ENCODE measurements at regions not wholly inside any gene's neighbourhood (a gene's known extent, or its start where the extent isn't known, plus 50 kb on each side); places are given as distances from the start of the nearest gene placed in this dataset.

DNA sequence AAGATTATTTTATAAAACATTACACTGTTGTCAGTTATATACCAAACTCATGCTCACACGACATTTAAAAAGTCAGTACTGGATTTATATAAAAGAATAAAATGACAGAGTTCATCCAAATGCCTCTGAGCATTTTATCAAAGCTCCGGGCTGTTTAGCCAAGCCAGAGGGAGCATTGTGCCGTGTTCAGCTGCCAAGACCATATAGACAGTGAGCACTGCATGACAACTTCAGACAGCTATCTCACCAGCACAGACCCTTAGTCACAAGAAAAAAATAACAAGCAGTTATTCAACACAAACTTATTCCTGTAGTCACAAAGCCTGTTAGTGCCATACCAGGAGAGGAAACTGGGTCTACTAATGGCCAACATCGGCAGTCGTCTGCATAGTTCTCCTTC, 88.0 kb upstream of the PBX1 start:
- no peak for DNase-seq

GRCh38 chr1:164472841-164473240, 86.1 kb upstream of the PBX1 start:
- DNase-seq: no peak

GRCh38 chr1:164473544-164473943, 85.4 kb upstream of the PBX1 start:
- DNase-seq: no peak

DNA sequence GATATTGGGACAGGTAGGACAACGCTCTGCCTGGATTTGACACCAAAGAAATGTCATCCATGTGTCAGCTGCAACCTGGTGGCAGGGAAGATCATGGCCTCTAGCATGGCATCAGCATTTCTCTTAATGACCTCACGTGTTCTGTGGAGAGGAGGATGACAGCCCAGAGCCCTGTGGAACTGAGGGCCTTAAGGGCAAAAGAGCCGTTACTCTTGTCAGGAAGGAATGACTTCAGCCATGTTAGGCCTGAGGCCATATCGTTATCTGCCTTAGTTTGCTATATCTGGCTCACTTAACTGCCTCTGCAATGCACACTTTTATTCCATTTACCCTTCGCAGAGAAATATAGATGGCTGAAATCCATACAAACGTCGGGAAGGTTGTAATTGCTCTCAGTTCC, 83.2 kb upstream of the PBX1 start:
- no peak for DNase-seq

DNA sequence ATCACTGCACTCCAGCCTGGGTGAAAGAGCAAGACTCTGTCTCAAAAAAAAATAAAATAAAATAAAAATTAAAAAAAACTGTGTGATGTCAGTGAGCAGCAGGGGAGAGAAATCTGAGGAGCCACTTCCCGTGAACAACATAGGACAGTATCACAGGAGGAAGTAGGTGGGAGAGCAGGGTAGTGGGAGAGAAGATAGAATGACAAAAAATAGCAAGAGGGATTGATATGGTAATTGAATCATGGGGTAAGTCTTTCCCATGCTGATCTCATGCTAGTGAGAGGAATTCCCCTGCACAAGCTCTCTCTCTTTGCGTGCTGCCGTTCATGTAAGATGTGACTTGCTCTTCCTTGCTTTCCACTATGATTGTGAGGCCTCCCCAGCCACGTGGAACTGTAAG, 81.6 kb upstream of the PBX1 start:
- DNase-seq: no peak

DNA sequence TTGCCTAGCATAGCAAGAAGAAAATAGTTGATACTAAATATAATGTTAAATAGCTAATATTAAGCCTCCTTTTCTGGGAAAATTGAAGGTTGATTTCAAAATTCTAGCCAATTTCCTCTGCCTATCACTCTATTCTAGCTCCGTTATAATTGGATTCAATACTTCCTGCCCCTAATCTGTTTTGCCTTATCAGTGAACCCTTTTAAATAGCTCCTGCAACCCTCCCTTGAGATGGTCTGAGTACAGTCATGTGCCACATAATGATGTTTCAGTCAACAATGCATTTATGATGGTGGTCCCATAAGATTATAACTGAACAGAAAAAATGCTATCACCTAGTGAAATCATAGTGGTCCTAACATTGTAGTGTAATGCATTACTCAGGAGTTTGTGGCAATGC, 79.7 kb upstream of the PBX1 start:
- no peak for DNase-seq

DNA sequence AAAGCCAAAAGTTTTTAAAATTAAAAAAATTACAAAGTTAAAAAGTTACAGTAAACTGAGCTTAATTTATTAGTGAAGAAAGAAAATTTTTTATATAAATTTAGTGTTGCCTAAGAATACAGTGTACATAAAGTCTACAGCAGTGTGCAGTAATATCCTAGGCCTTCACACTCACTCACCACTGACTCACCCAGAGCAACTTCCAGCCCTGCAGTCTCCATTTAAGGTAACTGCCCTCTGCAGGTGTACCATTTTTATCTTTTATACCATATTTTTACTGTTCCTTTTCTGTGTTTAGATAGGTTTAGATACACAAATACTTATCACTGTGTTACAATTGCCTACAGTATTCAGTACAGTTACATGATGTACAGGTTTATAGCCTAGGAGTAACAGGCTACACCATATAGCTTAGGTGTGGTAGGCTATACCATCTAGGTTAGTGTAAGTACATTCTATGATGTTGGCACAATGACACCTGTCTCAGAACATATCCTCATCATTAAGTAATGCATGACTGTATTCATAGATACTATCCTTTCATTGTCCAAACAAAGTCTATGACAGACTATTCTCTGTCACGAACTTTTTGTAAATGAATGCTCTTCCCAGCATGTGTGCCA, 78.6 kb upstream of the PBX1 start:
- DNase-seq: no peak

- no peak for DNase-seq
Observed at GRCh38 chr1:164495905-164496304, 63.1 kb upstream of the PBX1 start.

DNA sequence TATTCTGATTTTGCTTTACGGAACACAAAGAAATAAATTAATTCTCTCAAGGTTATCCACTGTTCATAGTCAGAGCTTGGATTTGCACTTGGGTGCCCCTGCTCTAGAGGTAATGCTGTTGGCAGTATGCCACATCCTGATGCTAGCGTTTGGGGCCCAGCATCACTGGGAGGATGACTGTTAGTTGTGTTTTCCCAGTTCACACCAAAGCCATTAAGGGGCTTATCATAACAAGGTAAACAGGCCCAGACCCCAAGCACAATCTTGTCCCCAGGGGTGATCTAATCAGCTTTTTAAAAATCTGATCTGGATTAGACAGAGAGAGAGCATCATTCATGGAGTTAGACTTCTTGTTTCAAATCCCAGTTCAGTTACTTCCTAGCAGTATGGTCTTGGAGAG, 60.2 kb upstream of the PBX1 start:
- no peak for DNase-seq

- DNase-seq: no peak
Observed at GRCh38 chr1:164504749-164505148, 54.2 kb upstream of the PBX1 start.
